ENCODE measurements at regions not wholly inside any gene's neighbourhood (a gene's known extent, or its start where the extent isn't known, plus 50 kb on each side); places are given as distances from the start of the nearest gene placed in this dataset.

GRCh38 chr11:69917529-69917928 lies 98.3 kb upstream of the FGF3 start:
- no peak overlapping the region for H3K4me3 ChIP-seq (ENCODE audit: low read length in 2 of 2)
- H3K36me3 ChIP-seq (ENCODE audit: control insufficient read depth in 1 of 2, insufficient read depth in 2 of 2, low read length in 1 of 2): no peaks in the 10 kb centered on the region
- H3K27me3 ChIP-seq (ENCODE audit: control insufficient read depth in 1 of 2, insufficient read depth in 2 of 2, low read length in 1 of 2): no peaks in the 10 kb centered on the region
- H3K9me3 ChIP-seq (ENCODE audit: control insufficient read depth, low read length): no peaks in the 10 kb centered on the region
- H3K4me1 ChIP-seq (ENCODE audit: control insufficient read depth in 1 of 2, insufficient read depth in 2 of 2, low read length in 2 of 2): no peaks in the 10 kb centered on the region
- WGBS, 2 donors: 6 to 25% methylated on average over 2 of the region's 2 CpGs
- H3K27ac ChIP-seq (ENCODE audit: low read depth in 1 of 2, low read length in 2 of 2): peak overlapping the region; percentile 71 to 80
- intact Hi-C loops (cut with DNase I): loop anchor here (2.0 to 10.0 kb wide), 6 partner anchors 63 to 210 kb away; partner anchors contain the start of gene ANO1 (in 1 of the 2)
- ATAC-seq (ENCODE audit: low FRiP score): no peak
- DNase-seq: no peak

GRCh38 chr11:69918231-69918937 lies 99.2 kb upstream of the FGF3 start:
- H3K9me3 ChIP-seq (ENCODE audit: control insufficient read depth, low read length): no peaks in the 10 kb centered on the region
- H3K4me1 ChIP-seq (ENCODE audit: control insufficient read depth in 1 of 2, insufficient read depth in 2 of 2, low read length in 2 of 2): no peaks in the 10 kb centered on the region
- H3K4me3 ChIP-seq (ENCODE audit: low read length in 2 of 2): no peak overlapping the region
- DNase-seq: peak; percentile 79 to 93
- intact Hi-C loops (cut with DNase I): loop anchor here (2.0 to 10.0 kb wide), 7 partner anchors 66 to 209 kb away; partner anchors contain the start of gene ANO1 (in 2 of the 2)
- H3K27ac ChIP-seq (ENCODE audit: low read depth in 1 of 2, low read length in 2 of 2): peak overlapping the region; percentile 73 to 89
- H3K27me3 ChIP-seq (ENCODE audit: control insufficient read depth in 1 of 2, insufficient read depth in 2 of 2, low read length in 1 of 2): no peaks in the 10 kb centered on the region
- peak; percentile 48 for ATAC-seq (ENCODE audit: low FRiP score)
- WGBS, 2 donors: 2 to 13% methylated on average over 38 of the region's 38 CpGs
- H3K36me3 ChIP-seq (ENCODE audit: control insufficient read depth in 1 of 2, insufficient read depth in 2 of 2, low read length in 1 of 2): no peaks in the 10 kb centered on the region

- Histone ChIP-seq H3K27me3 (ENCODE audit: control insufficient read depth in 1 of 2, insufficient read depth in 2 of 2, low read length in 1 of 2) (no peaks in the 10 kb centered on the region), H3K36me3 (ENCODE audit: control insufficient read depth in 1 of 2, insufficient read depth in 2 of 2, low read length in 1 of 2) (no peaks in the 10 kb centered on the region), H3K9me3 (ENCODE audit: control insufficient read depth, low read length) (no peaks in the 10 kb centered on the region), H3K4me3 (ENCODE audit: low read length in 2 of 2) (no peak overlapping the region), H3K4me1 (ENCODE audit: control insufficient read depth in 1 of 2, insufficient read depth in 2 of 2, low read length in 2 of 2) (no peaks in the 10 kb centered on the region), H3K27ac (ENCODE audit: low read depth in 1 of 2, low read length in 2 of 2) (peak overlapping the region in 1 of 2 donors; percentile 89)
- WGBS, 2 donors: 21 to 25% methylated on average over 32 of the region's 32 CpGs
- peak; percentile 73 for ATAC-seq (ENCODE audit: low FRiP score)
- intact Hi-C loops (cut with DNase I): loop anchor here (2.0 to 10.0 kb wide), 7 partner anchors 66 to 208 kb away; partner anchors contain the start of gene ANO1 (in 2 of the 2)
- DNase-seq: peak; percentile 88 to 96
These were observed 99.9 kb upstream of the FGF3 start for GRCh38 chr11:69918938-69919650.

GRCh38 chr11:69919659-69920344 lies 100.6 kb upstream of the FGF3 start:
- Histone ChIP-seq H3K9me3 (ENCODE audit: control insufficient read depth, low read length) (no peaks in the 10 kb centered on the region), H3K36me3 (ENCODE audit: control insufficient read depth in 1 of 2, insufficient read depth in 2 of 2, low read length in 1 of 2) (no peaks in the 10 kb centered on the region), H3K4me3 (ENCODE audit: low read length in 2 of 2) (no peak overlapping the region), H3K27ac (ENCODE audit: low read depth in 1 of 2, low read length in 2 of 2) (no peak overlapping the region), H3K27me3 (ENCODE audit: control insufficient read depth in 1 of 2, insufficient read depth in 2 of 2, low read length in 1 of 2) (no peaks in the 10 kb centered on the region), H3K4me1 (ENCODE audit: control insufficient read depth in 1 of 2, insufficient read depth in 2 of 2, low read length in 2 of 2) (no peaks in the 10 kb centered on the region)
- DNase-seq (peak; percentile 26 to 61), ATAC-seq (ENCODE audit: low FRiP score) (no peak)
- WGBS, 2 donors: 81 to 88% methylated on average over 3 of the region's 3 CpGs
- intact Hi-C loops (cut with DNase I): loop anchor here (2.0 to 10.0 kb wide), 7 partner anchors 65 to 207 kb away; partner anchors contain the start of gene ANO1 (in 2 of the 2)

GRCh38 chr11:69920345-69921127 lies 101.3 kb upstream of the FGF3 start:
- DNase-seq (peak; percentile 44 to 70), ATAC-seq (ENCODE audit: low FRiP score) (no peak)
- H3K4me3 ChIP-seq (ENCODE audit: low read length in 2 of 2): no peak overlapping the region
- no peaks in the 10 kb centered on the region for H3K27me3 ChIP-seq (ENCODE audit: control insufficient read depth in 1 of 2, insufficient read depth in 2 of 2, low read length in 1 of 2)
- H3K27ac ChIP-seq (ENCODE audit: low read depth in 1 of 2, low read length in 2 of 2): no peak overlapping the region
- 79 to 89% methylated on average over 16 of the region's 16 CpGs for WGBS, 2 donors
- H3K36me3 ChIP-seq (ENCODE audit: control insufficient read depth in 1 of 2, insufficient read depth in 2 of 2, low read length in 1 of 2): no peaks in the 10 kb centered on the region
- intact Hi-C loops (cut with DNase I): no loop called here
- H3K9me3 ChIP-seq (ENCODE audit: control insufficient read depth, low read length): no peaks in the 10 kb centered on the region
- no peaks in the 10 kb centered on the region for H3K4me1 ChIP-seq (ENCODE audit: control insufficient read depth in 1 of 2, insufficient read depth in 2 of 2, low read length in 2 of 2)

- Histone ChIP-seq H3K36me3 (ENCODE audit: control insufficient read depth in 1 of 2, insufficient read depth in 2 of 2, low read length in 1 of 2) (no peaks in the 10 kb centered on the region), H3K9me3 (ENCODE audit: control insufficient read depth, low read length) (no peaks in the 10 kb centered on the region), H3K27ac (ENCODE audit: low read depth in 1 of 2, low read length in 2 of 2) (no peak overlapping the region), H3K4me1 (ENCODE audit: control insufficient read depth in 1 of 2, insufficient read depth in 2 of 2, low read length in 2 of 2) (no peaks in the 10 kb centered on the region), H3K4me3 (ENCODE audit: low read length in 2 of 2) (no peak overlapping the region), H3K27me3 (ENCODE audit: control insufficient read depth in 1 of 2, insufficient read depth in 2 of 2, low read length in 1 of 2) (no peaks in the 10 kb centered on the region)
- ATAC-seq (ENCODE audit: low FRiP score): no peak
- 79 to 92% methylated on average over 21 of the region's 21 CpGs for WGBS, 2 donors
- DNase-seq: peak in 1 of 2 donors; percentile 59
- intact Hi-C loops (cut with DNase I): no loop called here
These were observed 102.2 kb upstream of the FGF3 start for GRCh38 chr11:69921128-69922014.

GRCh38 chr11:69922015-69922595 lies 102.9 kb upstream of the FGF3 start:
- no peaks in the 10 kb centered on the region for H3K27me3 ChIP-seq (ENCODE audit: control insufficient read depth in 1 of 2, insufficient read depth in 2 of 2, low read length in 1 of 2)
- ATAC-seq (ENCODE audit: low FRiP score): no peak
- no peaks in the 10 kb centered on the region for H3K36me3 ChIP-seq (ENCODE audit: control insufficient read depth in 1 of 2, insufficient read depth in 2 of 2, low read length in 1 of 2)
- WGBS, 2 donors: 88 to 91% methylated on average over 17 of the region's 17 CpGs
- no peaks in the 10 kb centered on the region for H3K4me1 ChIP-seq (ENCODE audit: control insufficient read depth in 1 of 2, insufficient read depth in 2 of 2, low read length in 2 of 2)
- H3K4me3 ChIP-seq (ENCODE audit: low read length in 2 of 2): no peak overlapping the region
- intact Hi-C loops (cut with DNase I): no loop called here
- no peak overlapping the region for H3K27ac ChIP-seq (ENCODE audit: low read depth in 1 of 2, low read length in 2 of 2)
- peak; percentile 37 to 59 for DNase-seq
- H3K9me3 ChIP-seq (ENCODE audit: control insufficient read depth, low read length): no peaks in the 10 kb centered on the region

Measured in aorta (tissue), 5 donors.